ENCODE measurements at regions not wholly inside any gene's neighbourhood (a gene's known extent, or its start where the extent isn't known, plus 50 kb on each side); places are given as distances from the start of the nearest gene placed in this dataset.
"Not testable (repeated sequence)": the region's sequence is repeated elsewhere in the genome, so short reads cannot be mapped to it uniquely, and the experiment has no call there.

- DNase-seq = no peak
These were observed 295.8 kb downstream of the FOXL1 start for GRCh38 chr16:86874141-86874540.

DNA sequence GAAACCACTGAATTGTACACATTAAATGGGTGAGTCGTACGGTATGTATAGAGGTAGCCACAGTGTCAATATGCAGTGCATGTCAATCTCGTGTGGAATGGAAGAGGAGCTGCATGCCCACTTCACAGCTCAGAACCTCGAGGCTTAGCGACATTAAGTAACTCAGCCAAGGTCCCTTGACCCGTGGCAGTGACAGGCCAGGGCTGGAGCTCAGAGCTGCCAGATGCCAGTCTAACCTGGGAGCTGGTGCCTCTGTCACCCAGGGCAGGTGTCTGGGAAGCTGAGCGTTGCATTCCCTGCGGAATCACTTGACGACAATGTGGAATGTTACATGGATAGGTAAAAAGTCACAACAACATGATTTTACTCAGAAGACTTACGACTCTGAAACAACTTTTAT, 298.1 kb downstream of the FOXL1 start:
- DNase-seq = no peak

DNA sequence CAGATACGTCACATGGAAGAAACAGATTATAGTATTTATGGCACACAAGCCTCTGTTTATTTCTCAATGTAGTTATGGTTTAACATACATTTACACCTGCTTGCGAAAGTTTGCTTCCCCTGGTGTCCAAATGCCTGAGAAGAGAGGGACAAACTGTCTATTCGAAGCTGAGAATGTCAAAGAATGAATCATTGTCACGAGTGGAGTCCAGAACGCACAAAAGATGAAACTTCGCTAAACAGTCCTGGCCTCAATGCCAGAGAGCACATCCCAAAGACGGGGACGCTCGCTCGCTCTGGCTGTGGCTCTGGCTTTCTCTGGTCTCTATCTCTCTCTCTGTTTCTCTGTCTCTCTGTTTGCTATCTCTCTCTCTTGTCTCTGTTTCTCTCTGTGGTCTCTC, 298.8 kb downstream of the FOXL1 start:
- no peak for DNase-seq

- DNase-seq = no peak
These were observed 299.5 kb downstream of the FOXL1 start for GRCh38 chr16:86877835-86878234.

DNA sequence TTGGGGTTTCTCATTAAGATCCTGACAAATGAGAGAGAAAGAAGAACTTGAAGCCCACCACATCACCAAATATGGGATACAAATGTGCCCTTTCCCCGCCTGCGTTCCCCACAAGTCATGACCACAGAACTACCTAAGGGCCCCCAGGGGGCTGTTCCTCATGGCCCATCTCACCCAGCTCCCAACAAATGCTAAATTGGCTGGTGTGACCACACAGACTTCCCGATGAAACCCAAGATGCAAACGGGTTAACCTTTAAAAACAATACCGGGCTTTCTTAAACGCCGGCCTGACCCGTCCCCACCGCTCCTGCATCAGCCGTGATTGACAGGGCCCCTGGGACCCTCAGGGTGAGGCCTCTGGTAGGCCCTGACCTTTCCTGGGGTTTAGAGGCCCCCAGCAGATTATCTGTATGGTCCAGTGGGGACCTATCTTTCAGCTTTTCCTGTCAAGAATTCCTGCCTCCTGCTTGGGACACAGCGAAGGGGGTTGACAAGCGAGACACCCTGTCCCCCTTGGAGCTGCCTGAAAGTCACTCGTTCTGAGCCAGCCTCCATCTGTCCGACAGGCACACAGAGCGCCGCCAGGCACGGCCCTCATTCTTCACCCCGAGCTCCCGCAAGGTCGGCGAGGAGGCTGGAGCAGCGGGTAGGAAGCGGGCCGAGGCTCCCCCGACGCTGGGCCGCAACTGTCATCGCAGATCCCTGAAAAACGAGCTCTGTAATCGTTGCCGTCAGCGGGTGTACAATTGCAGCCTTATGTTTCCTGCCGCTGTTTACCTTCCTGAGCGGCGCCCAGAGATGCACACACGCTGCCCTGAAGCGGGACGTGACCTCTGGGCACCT, 300.1 kb downstream of the FOXL1 start:
- no peak for DNase-seq

DNA sequence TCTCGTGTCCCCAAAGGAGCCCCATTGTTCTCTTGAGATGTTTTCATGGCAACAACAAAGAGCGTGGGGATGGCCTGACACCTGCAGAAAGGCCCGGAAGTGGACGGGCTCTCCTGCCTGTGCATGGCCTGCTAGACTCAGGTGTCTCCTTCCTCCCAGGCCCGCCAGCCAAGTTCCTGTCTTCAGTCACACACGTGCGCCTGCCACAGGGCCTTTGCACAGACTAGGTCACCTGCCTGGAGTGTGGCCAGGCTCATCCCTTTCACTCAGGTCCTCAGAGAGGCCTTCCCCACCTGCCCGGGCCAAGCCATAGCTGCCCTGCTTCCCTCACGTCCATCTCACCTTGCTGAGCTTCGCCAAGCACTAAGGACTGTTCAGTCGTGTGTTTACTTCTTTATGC, 300.9 kb downstream of the FOXL1 start:
- no peak for DNase-seq

DNA sequence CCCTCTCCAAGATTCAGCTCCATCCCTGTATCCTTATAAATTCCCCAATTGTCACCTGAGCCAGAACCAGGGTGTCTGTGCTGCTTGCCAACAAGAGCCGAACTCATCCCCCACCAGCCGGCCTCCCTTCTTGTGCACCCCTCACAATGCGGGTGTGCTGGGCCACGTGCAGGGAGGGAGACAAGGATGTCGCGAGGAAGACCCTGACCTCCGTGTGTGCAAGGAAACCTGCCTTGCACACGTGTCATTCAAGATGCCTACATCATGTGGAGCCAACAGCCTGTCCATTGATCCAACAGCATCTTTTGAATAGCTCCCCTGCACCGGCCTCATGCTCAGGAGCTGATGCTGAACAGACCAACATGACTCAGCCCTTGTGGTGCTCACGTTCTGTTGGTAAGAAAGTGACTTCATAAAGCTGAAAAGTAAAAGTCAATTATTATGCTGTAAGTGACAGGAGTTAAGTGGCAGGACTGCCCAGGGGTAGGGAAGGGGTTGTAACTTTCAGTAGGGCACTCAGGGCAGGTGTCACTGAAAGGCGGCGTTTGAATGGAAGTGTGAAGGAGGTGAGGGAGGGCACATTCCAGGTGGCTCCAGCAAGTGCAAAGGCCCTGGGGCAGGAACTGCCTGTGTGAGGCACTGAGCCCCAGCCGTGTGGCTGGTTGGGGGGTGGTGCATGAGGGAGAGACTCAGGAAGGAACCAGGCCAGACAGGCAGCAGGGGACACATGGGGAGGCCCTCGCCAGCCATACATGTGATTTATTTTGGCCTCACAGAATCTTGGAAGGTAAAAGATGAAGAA, 302.2 kb downstream of the FOXL1 start:
- DNase-seq = no peak

- no peak for DNase-seq
These were observed 302.8 kb downstream of the FOXL1 start for GRCh38 chr16:86881118-86881510.

DNA sequence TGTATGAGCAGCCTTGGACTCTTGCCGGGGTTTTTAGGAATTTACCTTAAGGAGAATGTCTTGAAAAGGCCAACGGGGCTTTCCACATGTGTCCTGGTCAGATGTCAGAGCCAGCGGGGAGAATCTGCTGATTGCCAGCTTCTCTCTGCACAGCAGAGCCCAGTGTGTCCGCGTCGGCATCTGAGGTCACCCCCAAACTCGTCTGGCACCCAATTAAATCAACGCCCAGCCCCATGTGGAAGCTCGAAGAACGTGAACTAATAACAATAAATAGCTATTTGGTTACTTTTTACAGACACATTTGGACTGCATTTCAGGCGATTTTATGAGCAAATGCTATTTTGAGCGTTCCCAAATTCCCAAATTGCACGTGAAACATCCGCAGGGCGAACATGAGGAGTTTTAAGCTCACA, 303.5 kb downstream of the FOXL1 start:
- DNase-seq = no peak

- no peak for DNase-seq
These were observed 304.4 kb downstream of the FOXL1 start for GRCh38 chr16:86882586-86883280.

DNA sequence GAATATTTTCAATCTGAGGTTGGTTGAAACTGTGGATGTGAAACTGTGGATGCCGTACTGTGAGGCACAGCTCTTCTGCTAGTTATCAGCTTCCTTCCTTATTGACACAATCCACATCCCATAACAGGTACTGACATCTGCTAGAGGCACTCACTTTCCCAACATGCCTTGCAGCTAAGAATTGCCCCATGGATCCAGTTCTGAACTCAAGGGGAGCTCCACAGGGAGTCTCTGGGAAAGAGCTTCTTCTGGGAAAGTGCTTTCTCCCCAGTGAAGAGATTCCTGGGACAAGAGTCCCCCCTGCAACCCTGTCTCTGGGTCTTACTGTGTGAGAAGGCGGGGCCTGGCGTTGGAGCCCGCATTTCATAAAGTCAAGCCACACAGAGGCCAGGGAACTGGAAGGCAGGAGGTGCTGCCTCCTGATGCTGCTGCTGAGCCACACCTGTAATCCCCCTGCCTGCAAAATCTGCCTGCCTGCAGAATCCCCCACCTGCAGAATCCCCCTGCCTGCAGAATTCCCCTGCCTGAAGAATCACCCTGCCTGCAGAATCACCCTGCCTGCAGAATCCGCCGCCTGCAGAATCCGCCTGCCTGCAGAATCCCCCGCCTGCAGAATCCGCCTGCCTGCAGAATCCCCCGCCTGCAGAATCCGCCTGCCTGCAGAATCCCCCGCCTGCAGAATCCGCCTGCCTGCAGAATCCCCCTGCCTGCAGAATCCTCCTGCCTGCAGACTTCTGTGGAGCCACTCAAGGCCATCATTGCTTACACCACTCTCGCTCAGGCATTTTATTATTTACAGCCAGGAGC, 305.4 kb downstream of the FOXL1 start:
- DNase-seq = no peak

- DNase-seq = no peak
These were observed 306.0 kb downstream of the FOXL1 start for GRCh38 chr16:86884390-86884650.

GRCh38 chr16:86885139-86885538, 306.8 kb downstream of the FOXL1 start:
- DNase-seq = no peak

GRCh38 chr16:86886651-86887050, 308.3 kb downstream of the FOXL1 start:
- no peak for DNase-seq

GRCh38 chr16:86887416-86887815, 309.1 kb downstream of the FOXL1 start:
- DNase-seq = no peak

DNA sequence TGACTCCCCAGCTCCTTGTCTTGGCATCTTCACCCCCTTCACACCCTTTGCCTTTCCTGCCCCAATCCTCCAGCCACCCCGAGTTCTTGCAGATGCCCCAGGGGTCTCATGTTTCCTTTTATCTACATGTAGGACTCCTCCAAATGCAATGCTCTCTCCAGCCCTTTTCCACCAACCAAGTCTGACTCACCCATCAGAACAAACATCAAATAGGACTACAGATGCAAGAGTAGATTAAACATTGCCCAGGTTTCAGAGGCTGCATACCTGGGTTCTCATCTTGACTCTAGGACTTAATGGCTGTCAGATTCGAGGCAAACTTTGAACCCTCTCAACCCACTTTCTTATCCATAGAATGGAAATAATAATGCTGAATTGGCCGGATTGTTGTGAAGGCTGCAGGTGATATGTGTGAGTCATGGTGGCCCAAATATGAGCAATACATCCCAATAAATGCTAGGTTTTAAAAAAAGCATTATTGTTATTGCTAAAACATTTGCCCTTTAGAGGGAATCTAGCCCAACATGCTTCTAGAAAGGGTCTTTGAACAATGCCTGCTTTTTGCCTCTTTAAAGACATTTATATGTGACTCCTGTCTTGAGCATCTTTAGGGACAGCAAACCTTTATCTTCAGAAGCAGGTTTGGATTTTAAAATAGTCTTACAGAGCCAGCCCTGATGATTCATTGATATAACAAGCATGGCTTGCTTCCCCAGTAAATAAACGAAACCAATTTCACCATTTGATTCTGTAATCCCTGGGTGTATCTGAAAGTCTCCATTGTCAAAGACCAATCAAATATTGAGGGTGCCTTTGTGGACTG, 310.1 kb downstream of the FOXL1 start:
- DNase-seq = no peak

DNA sequence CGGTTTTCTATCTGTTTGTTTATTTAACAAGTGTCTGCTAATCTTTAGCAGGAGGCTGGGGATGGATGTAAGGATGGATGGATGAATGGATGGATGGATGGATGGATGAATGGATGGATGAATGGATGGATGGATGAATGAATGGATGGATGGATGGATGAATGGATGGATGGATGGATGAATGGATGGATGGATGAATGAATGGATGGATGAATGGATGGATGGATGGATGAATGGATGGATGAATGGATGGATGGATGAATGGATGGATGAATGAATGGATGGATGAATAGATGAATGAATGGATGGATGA, 310.7 kb downstream of the FOXL1 start:
- not testable (repeated sequence) for DNase-seq

DNA sequence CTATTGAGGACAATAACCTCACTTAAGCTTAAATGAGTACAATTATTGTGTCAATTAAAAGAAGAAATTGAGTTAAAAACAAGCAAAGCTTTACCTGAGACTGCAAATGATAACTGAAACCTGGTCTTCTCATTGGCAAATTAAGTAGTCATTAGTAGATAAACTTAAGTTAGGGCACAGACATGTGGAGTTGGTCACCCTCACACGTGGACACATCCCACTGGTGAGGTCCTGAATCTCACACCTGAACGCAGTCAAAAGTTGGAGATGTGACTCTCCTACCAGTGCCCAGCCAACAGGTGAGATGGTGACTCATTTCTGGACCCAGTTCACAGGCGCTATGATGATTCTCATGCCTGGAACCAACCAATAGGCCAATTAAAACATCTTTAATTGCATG, 311.6 kb downstream of the FOXL1 start:
- no peak for DNase-seq

DNA sequence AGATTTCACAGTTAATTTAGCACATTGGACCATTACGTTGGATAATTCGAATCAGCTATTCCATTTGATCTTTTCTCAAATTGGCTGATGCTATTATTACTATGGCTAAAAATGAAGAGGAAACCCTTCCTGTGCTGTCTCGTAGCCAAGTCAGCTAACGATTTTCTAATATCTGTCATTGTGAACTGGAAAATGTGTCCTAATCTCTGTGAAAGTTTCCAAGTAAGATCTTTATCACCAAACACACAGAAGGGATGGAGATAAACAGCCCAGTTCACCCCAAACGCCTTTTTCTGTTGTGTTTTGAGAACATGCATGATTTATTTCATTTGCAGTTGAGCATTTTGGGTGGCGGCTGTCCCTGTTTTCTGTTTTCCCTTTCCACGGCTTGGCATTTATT, 312.8 kb downstream of the FOXL1 start:
- no peak for DNase-seq

DNA sequence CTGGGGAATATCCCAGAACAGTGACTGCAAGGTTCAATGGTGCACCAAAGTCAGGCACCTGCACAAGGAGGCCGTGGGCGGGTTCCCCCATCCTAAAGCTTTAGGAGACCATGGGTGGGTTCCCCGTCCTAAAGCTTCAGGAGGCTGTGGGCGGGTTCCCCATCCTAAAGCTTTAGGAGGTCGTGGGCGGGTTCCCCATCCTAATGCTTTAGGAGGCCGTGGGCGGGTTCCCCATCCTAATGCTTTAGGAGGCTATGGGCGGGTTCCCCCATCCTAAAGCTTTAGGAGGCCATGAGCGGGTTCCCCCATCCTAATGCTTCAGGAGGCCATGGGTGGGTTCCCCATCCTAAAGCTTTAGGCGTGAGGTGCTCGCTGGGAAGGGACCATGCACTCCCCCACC, 313.3 kb downstream of the FOXL1 start:
- DNase-seq = no peak

DNA sequence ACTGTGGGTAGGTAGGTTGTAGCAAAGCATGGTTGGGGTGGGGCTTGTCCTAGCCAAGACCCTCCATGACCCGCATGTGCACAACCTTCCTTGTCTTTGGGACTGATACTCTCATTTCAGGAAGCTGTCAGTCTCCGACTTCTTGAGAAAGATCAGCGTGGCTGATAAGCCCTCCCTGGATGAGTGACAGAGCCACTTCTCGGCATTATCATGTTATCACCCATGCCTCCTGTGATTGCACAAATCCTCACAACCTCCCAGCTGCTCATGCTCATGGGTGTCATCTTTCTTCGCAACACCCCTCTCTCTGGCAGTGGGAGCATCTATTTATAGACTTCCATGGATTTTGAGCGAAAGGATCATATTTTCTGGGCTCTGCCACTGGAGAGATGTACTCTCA, 314.2 kb downstream of the FOXL1 start:
- DNase-seq = no peak

DNA sequence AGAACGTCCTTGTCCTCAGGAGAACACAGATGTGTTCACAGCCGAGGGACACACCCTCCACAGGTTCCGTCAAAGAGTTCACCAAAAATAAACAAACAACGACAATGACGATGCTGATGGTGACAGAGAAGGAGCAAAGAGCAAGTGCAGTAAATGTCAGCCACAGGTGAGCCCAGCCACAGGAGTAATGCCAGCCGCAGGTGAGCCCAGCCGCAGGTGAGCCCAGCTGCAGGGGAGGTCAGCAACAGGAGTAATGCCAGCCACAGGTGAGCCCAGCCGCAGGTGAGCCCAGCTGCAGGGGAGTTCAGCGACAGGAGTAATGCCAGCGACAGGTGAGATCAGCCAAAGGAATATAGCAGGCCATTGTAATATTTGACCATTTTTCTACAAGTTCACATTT, 315.2 kb downstream of the FOXL1 start:
- no peak for DNase-seq
